ENCODE measurements at regions not wholly inside any gene's neighbourhood (a gene's known extent, or its start where the extent isn't known, plus 50 kb on each side); places are given as distances from the start of the nearest gene placed in this dataset.

DNA sequence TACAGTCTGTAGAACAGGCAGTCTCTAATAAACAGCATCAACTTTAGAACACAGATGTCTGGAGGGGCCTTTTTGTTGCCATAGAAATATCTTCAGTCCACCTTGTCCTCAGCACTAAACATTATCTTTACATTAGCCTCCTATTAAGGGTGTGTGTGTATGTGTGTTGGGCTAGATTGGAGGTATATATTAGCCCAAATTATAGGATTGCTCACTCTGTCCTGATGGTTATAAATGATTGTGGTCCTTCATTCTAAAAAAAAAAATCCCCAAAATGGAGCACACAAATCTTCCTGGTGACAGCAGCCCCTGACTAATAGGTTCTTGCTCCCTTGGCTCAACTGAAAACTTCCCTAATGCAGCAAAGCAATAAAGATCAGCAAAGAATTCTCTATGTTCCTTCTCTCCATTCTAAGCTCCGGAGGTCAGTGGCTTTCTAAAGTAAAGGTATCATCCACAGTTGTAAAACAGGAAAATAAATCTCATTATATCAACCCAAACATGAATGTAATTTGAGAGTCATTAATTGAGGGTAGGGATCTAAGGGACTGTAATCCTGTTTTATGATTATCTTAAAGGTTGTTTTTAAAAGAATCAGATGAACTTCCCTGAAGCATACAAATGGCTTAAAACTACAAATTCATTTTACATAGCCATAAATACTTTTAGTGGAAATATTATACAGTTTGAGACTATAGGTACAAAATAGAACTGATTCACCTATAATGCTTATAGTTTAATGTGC is 232.7 kb downstream of the KLF12 start:
- no peak for DNase-seq (ENCODE audit: low read depth in 1 of 2, low spot score in 1 of 2)

DNA sequence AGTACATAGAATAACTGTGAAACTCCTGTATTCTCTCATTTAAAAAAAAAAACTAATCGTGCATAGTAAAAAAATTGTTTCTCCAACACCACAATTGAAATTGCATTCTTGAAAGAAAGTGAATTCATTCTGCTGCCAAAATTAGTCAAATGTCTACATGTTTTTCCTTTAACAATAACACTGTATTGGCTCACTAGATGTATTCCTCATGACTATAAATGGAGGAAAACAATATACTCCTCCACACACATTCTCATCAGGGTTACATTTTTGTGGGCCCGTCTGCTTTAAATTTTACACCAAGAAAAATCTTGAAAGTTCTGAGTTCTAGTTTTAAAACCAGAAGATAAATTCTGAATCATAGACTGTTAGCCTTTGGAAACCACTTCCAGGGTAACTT is 233.6 kb downstream of the KLF12 start:
- DNase-seq (ENCODE audit: low read depth in 1 of 2, low spot score in 1 of 2) = no peak

DNA sequence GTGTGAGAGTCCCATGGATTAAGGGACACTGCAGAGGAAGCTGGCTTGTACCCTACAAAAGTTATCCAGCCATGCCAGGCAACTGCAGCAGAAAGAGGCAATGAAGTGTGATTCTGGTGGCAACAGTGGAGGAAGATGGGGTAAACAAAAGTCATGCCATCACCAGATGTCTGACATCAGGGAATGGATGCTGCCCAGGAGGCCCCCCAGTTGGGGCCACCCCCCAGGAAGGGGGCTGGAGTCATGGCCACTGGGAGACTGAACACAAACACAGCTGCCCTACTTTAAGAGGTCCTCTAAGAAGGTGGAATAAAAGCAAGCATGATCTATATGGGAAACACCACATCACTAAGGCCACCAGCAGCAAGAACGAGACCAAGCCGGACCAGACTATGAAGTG is 235.3 kb downstream of the KLF12 start:
- DNase-seq (ENCODE audit: low read depth in 1 of 2, low spot score in 1 of 2) = no peak

DNA sequence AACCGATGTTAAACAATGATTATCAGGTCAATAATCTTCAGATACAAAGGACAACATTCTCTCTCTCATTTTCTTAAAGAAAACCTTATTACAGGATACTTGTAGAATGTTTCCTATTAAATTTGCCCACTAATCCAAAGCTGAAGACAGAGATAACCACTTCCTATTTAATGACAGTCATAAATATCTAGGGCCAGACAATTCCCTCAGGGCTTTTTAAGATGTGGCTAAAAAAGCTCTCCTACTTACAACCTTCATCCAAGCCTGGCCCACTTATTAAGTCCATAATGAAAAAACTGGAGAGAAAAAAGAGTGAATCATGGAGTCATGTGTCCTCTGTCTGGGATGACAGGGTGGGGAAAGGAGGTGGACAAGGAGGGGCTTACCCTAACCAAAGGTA is 235.9 kb downstream of the KLF12 start:
- DNase-seq (ENCODE audit: low read depth in 1 of 2, low spot score in 1 of 2) = no peak

DNA sequence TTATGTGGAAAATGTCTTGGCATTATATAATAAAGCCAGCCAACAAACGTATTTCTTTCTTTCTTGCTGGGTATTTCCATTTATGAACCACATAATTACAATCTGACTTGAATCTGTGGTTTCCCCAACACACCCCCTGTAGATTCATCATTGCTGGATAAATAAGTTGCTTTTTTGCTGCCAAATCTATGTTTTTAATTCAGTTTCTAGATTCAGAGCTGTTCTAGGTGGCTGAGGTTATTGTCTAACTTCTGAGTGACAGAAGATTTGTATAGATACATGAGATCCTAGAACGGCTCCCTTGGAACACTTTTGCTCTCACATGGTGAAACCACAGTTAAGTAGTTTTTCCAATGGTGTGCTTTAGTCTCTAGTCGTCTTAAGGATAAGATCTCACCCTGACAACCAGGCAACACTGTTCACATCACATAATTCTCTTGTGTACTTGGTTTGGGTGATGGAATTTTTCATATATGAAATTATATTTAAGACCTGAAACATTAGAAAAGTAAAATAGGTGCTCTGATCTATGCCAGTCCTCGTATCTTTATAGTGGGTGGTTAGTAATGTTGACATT is 239.1 kb downstream of the KLF12 start:
- DNase-seq (ENCODE audit: low read depth in 1 of 2, low spot score in 1 of 2) = no peak

DNA sequence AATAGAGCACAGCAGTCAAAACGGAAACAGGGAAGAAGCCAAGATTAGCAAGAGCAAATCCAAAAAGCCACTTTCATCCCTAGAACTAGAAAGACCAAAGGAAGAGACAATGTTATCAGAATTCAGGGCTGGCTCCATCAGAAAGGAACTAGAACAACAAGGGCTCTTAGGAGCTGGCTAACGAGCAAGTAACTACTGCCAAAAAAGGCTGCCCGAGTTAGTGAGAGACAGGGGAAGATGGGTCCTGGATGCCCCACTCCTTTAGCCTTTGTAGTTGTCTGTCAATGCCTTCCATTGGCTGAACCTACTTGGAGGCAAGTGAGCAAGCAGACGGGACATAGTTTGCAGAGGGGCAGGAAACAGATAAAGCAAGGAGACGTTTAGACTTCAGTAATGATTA is 240.4 kb downstream of the KLF12 start:
- DNase-seq (ENCODE audit: low read depth in 1 of 2, low spot score in 1 of 2) = no peak

DNA sequence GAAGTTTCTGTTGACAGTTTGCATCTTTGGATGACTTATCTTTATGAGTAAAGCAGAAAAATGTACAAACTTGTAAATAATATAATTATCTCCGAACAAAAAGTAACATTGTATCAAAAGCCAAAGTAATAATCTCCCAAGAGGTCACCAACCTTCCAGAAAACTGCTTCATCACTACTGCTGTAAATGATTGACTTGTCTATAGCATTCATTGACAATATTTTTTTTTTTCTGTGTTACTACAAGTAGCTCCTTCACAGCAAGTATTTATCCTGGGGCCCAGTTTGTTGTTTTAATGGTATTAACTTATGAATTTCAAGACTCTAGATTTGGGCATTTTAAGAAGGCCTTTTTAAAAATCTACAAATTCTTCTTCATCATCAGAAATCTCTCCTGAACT is 242.4 kb downstream of the KLF12 start:
- DNase-seq (ENCODE audit: low read depth in 1 of 2, low spot score in 1 of 2) = no peak

DNA sequence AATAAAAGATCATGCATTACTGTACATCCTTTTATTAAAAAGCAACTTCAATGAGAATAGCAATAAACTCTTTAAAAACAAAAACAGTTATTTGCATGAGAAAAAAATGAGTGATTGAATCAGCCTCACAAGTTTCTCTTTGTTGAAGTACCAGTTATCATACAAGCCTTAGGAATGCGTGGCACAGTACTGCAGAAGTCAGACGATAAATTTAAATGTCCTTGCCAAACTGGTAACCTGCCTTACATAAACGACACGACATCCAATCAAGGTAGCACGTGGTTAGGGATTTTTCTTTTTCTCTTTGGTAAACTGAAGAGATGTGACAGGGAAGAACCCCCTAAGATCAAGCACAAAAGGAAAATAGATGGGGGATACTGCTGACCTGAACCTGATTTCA is 251.0 kb downstream of the KLF12 start:
- DNase-seq (ENCODE audit: low read depth in 1 of 2, low spot score in 1 of 2) = no peak

DNA sequence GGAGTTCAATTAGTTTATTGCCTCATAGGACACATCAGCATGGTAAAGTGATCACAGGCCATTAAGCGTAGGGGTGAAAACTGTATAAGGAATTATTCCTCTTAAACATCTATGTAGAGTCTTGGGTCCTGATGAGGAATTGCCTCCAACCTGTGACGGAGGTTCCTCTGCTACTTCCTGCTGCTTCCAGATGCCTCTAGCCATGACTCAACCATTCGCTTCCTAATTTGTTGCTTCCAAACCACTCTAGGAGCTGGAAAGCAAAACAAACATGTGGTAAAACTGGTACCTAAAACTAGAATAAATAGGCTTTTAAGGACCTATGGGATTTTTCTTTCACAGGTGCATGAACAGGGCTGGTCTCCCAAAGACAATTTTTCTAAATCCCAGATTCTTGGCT is 253.8 kb downstream of the KLF12 start:
- no peak for DNase-seq (ENCODE audit: low read depth in 1 of 2, low spot score in 1 of 2)

DNA sequence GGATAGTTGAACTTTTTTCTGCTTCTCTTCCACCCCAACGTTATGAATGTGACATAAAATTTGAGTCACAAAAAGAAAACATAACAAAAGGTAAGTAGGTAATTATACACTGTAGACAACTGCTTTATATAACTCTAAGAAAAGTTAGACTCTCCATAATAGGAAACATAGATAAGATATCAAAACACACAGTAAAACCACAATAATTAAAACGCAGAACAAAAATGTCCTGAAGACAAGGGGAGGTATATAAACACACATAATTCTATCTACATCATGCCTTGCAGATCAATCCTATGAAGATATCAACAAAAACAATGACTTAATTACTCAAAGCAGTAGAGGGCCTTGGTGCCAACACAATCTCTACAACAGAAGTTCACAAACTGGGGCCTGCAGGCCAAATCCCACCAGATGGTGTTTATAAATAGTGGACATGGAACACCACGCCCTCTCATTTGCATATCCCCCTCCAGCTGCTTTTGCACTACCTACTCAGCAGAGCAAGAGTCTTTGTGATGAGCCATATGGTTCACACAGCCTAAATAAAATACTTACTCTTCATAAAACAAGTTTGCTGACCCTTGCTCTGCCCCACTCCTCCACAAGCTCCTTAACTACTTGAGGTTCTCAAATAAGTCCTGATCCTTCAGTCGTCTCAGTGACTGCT is 254.7 kb downstream of the KLF12 start:
- no peak for DNase-seq (ENCODE audit: low read depth in 1 of 2, low spot score in 1 of 2)

DNA sequence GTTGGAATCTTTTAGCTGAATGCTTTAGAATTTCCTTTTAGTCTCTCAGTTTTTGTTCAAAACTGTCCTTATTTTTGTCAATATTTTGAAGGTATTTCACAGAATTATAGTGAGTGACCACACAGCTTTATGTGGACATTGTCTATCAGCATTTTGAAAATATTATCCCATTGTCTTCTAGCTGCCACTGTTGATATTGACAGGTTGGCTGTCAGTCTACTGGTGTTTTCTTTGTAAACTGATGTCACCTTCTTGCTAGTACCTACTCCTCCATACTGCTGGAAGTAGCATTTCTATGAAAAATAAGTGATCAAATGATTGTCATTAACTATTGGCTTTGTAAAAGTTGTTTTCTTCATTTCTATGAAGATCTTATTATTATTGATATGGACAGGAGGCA is 256.8 kb downstream of the KLF12 start:
- no peak for DNase-seq (ENCODE audit: low read depth in 1 of 2, low spot score in 1 of 2)

DNA sequence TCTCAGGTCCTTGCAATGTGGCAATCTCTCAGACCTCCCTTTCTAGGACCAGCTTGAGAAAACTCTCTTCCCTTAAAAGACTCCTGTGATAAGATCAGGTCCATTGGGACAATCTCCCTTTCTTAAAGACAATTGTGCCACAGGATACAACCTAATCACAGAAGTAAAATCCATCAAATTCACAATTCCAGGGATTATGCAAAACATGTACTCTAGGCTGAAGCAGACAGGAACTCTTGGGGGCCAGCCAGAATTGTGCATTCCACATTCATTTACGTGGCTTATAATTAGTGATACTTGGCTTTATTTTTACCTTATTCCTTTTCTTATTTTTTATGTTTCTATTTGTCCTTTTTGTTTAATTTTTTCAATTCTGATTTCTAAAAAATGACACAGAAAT is 257.9 kb downstream of the KLF12 start:
- no peak for DNase-seq (ENCODE audit: low read depth in 1 of 2, low spot score in 1 of 2)

DNA sequence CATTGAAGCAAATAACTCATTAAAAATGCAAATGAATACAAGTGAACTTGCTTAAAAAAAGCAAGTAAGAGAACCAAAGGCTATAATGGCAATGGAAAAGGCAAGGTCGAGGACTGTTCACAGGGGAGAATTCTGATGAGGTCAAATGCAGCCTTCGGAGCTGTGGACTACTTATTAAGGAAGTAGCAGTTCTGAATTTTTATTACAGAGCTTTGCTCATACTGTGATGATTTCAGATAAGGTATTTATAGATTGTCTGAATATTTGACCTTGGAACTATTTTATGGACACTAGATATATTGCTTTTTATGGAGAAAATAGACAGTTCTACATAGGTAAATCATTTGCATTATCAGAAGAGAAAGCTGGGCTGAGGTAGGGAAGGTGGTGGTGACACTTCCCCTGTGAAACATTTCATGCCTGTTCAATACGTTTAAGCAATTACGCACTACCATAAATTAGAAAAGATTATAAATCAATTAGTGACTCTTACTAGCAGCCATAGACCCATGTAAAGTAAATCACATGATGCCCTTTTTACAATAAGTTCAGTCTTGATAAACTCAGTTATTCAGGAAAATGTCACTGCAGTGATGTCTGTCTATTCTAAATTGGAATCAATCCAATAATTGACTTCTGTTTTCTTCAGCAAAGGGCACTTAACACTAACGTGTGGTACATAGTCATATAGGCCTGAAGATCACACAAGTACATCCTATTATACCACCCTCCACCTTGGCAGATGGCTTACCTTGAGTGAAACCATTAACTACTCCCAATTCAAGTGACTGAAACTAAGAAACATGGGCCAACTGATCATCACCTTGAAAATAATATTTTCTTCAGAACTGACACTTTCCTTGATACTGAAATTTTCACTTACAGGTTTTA is 260.0 kb downstream of the KLF12 start:
- DNase-seq (ENCODE audit: low read depth in 1 of 2, low spot score in 1 of 2) = no peak

DNA sequence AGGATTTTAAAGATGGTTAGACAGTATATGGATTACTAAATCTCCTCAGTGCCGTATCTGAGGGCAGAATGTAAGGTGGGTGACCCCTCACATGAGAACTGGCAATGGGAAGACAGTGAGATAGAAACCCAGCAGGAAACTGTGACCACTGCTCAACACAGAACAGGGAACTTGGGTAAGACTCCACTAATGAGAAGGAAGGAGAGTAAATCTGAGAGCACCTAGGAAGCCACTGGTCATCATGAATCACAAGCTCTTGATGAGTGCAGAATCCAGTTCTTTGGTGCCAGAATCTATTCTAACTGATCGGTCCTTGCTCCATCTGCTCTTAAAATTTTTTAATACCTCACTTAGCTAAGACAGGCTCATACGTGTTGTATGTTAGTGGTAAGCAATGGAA is 261.8 kb downstream of the KLF12 start:
- no peak for DNase-seq (ENCODE audit: low read depth in 1 of 2, low spot score in 1 of 2)

DNA sequence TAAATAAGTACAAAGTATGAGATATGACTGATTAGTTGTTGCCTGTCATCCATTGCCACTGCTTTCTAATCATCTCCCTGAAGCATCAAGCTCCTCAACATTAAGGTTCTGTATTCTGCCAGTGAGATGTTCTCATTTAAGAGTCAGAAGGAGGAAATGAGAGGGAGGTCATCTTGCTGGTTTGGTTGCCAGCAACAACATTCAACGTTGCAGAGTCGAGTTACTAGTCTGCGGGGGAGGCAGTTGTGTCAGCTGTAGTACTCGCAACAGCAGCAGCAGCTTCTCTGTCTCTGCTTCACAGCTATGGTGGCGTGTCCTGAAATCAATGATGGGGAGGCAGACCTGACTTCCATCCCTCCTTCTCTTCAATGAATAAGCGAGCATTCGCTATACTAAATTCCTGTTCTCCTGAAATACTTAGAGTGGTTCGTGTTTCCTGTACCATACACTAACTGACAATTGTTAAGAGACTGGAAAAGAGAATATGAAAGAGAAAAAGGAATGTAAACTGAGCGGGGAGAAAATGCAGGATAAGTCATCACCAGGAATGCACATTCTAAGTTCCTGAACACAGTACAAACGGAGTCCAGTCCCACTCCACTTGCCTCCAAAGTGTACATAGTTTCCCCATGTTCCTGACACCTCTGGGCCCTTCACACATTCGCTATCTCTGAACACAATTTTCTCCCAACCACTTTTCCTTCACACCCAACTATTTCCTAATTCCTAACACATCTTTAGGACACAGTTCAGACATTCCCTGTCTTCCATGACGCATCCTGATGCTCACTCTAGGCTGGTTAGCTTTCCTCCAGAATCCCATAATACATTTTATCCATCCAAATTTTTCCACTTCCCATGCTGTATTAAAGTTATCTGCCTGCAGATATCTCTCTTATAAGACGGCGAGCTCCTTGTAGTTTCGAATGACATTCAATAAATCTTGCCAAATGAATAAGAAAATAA is 263.0 kb downstream of the KLF12 start:
- no peak for DNase-seq (ENCODE audit: low read depth in 1 of 2, low spot score in 1 of 2)

DNA sequence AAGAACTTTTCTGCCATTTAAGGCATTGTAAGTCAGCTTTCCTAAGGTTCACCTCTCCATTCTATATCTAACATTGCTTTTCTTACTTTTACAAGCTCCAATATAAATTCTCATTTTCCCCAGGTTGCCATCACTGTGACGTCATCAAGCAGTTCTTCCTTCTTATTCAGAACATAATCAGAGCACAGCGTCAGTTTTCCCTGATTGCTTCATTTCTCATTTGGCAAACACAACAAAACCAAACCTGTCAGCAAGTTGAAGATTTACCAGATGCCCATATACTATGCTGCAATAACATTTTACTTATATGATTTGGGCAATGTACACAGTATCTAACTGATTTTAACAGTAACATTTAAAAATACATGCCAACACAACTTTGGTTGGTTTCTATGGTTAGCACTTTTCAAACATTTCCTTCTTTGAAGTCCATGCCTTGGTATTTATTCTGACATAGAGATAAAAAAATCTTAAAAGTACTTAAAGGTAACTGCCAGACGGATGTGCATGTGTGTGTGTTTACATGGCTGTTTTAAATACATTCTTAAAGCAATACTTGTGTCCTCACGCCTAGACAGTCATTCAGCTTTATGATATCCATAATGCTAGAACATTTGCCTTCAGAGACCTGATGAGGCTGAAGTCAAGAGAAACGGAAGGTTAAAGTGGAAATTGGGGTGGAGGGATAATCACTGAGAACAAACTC is 264.0 kb downstream of the KLF12 start:
- no peak for DNase-seq (ENCODE audit: low read depth in 1 of 2, low spot score in 1 of 2)

DNA sequence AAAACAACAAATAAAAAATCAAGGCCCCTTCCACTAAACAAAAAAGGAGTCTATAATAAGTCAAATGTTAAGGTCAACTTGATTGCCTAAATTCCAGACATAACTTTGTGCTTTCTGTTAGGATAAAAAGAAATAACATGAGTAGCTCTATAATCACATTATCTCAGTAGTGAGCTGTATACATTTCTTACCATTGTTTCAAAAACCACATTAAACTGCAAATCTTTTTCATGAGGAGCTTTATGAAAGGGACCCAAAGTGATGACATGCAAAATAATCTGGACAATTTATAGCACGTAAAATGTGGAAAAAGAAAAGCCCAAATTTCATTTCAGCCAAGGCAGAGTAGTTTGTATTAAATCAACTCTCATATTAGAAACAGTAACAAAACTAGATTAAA is 269.2 kb downstream of the KLF12 start:
- DNase-seq (ENCODE audit: low read depth in 1 of 2, low spot score in 1 of 2) = no peak

DNA sequence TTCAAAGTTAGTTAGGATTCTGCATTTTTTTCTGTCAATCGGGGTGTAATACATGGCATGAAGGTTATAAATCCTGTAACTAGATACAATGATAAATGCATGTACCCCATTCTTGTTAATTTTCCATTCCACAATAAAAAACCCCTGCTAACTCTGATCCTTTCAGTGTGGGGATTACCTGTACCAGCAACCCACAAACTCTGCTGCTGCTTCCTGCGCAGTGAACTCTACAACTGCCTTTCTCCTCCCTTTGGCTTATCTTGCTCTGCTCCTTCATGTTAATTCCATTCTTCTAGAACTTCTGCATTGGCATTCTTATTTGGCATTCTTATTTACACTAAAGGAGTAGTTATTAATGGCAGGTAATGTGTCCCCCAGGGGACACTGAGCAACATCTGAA is 273.1 kb downstream of the KLF12 start:
- no peak for DNase-seq (ENCODE audit: low read depth in 1 of 2, low spot score in 1 of 2)

DNA sequence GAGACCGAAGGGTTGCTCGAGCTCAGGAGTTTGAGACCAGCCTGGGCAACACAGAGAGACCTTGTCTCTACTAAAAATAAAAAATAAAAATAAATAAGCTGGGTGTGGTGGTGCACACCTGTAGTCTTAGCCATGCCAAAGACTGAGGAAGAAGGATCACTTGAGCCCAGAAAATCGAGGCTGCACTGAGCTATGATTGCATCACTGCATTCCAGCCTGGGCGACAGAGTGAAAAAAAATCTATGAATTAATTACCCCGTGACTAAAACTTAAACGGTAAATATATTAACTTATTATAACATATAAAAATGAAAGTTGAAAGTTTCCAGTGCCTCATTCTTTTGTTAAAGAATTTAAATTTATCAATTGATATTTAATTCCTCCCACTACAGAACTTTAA is 273.7 kb downstream of the KLF12 start:
- no peak for DNase-seq (ENCODE audit: low read depth in 1 of 2, low spot score in 1 of 2)

DNA sequence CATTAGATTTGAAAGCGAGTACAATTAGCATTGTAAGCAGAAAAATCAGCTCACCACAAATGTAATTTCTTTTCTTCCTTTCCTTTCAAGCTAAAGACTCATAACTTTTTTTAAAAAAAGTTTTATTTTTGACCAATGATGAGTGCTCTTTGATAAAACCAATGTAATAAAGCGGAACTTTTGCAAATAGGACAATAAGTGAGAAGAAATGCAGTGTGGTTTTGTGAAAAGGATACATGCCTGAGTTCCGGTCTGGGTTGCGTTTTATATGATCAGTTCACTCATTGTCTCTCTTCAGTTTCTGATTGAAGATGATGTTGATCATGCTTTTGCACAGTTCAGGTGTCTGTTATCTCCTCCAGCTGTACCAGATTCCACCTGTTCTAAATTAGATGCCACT is 274.4 kb downstream of the KLF12 start:
- DNase-seq (ENCODE audit: low read depth in 1 of 2, low spot score in 1 of 2) = no peak
